Endothelial cell of umbilical vein (primary cell): ENCODE measurements at regions not wholly inside any gene's neighbourhood (a gene's known extent, or its start where the extent isn't known, plus 50 kb on each side); places are given as distances from the start of the nearest gene placed in this dataset.

Experiments
- BruUV-seq: library from RNA; stranded (reverse); fragments of 400-500 nt; replicated peaks from 2 replicates; lab custom pipeline; 2021; lab: Mats Ljungman, UMichigan
- CTCF ChIA-PET: fragments of 300-600, 350-600 bp; sonication (Branson Sonifier 250); formaldehyde crosslinking; loops from one replicate; lab custom pipeline; 2021; ENCODE audit warnings: antibody characterized with exemption, inconsistent platforms; lab: Charles Lee
- POLR2A ChIA-PET: fragments of 300-600, 350-600 bp; sonication (Branson Sonifier 250); formaldehyde crosslinking; loops from one replicate; lab custom pipeline; 2021; ENCODE audit warnings: antibody characterized with exemption, inconsistent platforms; lab: Charles Lee
- DNase-seq: peaks from one replicate; pipeline ENCODE4 v3.0.0-alpha.2; 2011; ENCODE audit warnings: low read depth, low spot score
- FAIRE-seq: peaks from 2 replicates; lab custom pipeline; 2011; peaks lifted over from hg19 to GRCh38; lab: Jason Lieb, UNC
- H2AFZ ChIP-seq: 2 replicates; pipeline ENCODE4 v1.6.0; 2012; ENCODE audit warnings: low read depth, low read length, control low read depth, inconsistent platforms
- H3K27ac ChIP-seq: 2 replicates; pipeline ENCODE4 v1.5.1; 2011; ENCODE audit warnings: low read depth, mild to moderate bottlenecking, control low read depth, low read length, moderate library complexity; ENCODE audit not compliant: insufficient read depth
- H3K27me3 ChIP-seq, 2 experiments: 2 replicates each; pipeline versions ENCODE4 v1.6.0 to v1.6.1; 2011; ENCODE audit warnings: low read length in 2 of 2, mixed read lengths in 1 of 2; ENCODE audit not compliant: control insufficient read depth in 2 of 2, insufficient read depth in 2 of 2
- H3K36me3 ChIP-seq, 2 experiments: 2 replicates in 1 of 2; 3 replicates in 1 of 2; pipeline ENCODE4 v1.5.1; 2011; ENCODE audit warnings: low read length in 2 of 2, mild to moderate bottlenecking in 1 of 2, moderate library complexity in 1 of 2; ENCODE audit not compliant: control insufficient read depth in 2 of 2, insufficient read depth in 2 of 2; ENCODE audit errors: extremely low read depth in 1 of 2
- H3K4me1 ChIP-seq: 3 replicates; pipeline ENCODE4 v1.5.1; 2011; ENCODE audit warnings: mild to moderate bottlenecking, low read length; ENCODE audit not compliant: control insufficient read depth, insufficient read depth; ENCODE audit errors: extremely low read depth
- H3K4me2 ChIP-seq: 2 replicates; pipeline ENCODE4 v1.6.1; 2011; ENCODE audit warnings: low read length, control low read depth, mixed read lengths; ENCODE audit not compliant: insufficient read depth
- H3K4me3 ChIP-seq, 3 experiments: fragments of 200-600 bp in 1 of 3; sonication (generic), shearing (Covaris generic) in 1 of 3; replicated peaks in 1 of 3; 2 replicates each; pipeline ENCODE4 v1.5.1; 2011 to 2016; ENCODE audit warnings: control low read depth in 3 of 3, low read length in 3 of 3, mild to moderate bottlenecking in 2 of 3, inconsistent platforms in 1 of 3, low read depth in 1 of 3, moderate library complexity in 1 of 3; ENCODE audit not compliant: insufficient read depth in 1 of 3
- H3K79me2 ChIP-seq: 2 replicates; pipeline ENCODE4 v1.6.0; 2012; ENCODE audit warnings: low read length, inconsistent platforms; ENCODE audit not compliant: control insufficient read depth, insufficient read depth
- H3K9ac ChIP-seq: replicated peaks from 2 replicates; pipeline ENCODE3; 2011; ENCODE audit warnings: low read length, control low read depth; ENCODE audit not compliant: insufficient read depth; ENCODE audit errors: extremely low read depth
- H3K9me1 ChIP-seq: replicated peaks from 3 replicates; pipeline ENCODE4 v1.6.0; 2011; ENCODE audit warnings: mild to moderate bottlenecking, low read length; ENCODE audit not compliant: control insufficient read depth, insufficient read depth; ENCODE audit errors: extremely low read depth
- H3K9me3 ChIP-seq: replicated peaks from 2 replicates; pipeline ENCODE4 v1.5.1; 2012; ENCODE audit warnings: low read length, inconsistent platforms; ENCODE audit not compliant: control insufficient read depth, insufficient read depth
- H4K20me1 ChIP-seq: replicated peaks from 2 replicates; pipeline ENCODE3; 2011; ENCODE audit warnings: mild to moderate bottlenecking, low read length; ENCODE audit not compliant: control insufficient read depth, insufficient read depth; ENCODE audit errors: extremely low read depth
- EZH2 ChIP-seq: IDR thresholded peaks from 2 replicates; pipeline ENCODE4 v1.6.1; 2012; ENCODE audit warnings: borderline replicate concordance, low read depth, mild to moderate bottlenecking, moderate library complexity, low read length, inconsistent platforms; ENCODE audit not compliant: severe bottlenecking
- FOS ChIP-seq: IDR thresholded peaks from 2 replicates; pipeline ENCODE4 v1.6.1; 2011; ENCODE audit warnings: mild to moderate bottlenecking, low read length, moderate library complexity, borderline replicate concordance; ENCODE audit not compliant: insufficient read depth
- GATA2 ChIP-seq: IDR thresholded peaks from 2 replicates; pipeline ENCODE4 v1.7.0; 2011; ENCODE audit warnings: low read depth, mild to moderate bottlenecking, moderate library complexity, mixed read lengths, low read length; ENCODE audit not compliant: insufficient read length, insufficient read depth
- JUN ChIP-seq: IDR thresholded peaks from 2 replicates; pipeline ENCODE4 v1.6.1; 2011; ENCODE audit warnings: borderline replicate concordance, low read depth; ENCODE audit not compliant: insufficient read length, insufficient read depth
- MYC ChIP-seq: IDR thresholded peaks from one replicate; pipeline ENCODE4 v1.6.1; 2011; ENCODE audit warnings: mild to moderate bottlenecking, low read depth, low read length
- POLR2A ChIP-seq: IDR thresholded peaks from 2 replicates; pipeline ENCODE4 v1.6.1; 2012; ENCODE audit warnings: low read depth, mild to moderate bottlenecking, control low read depth, low read length
- POLR2AphosphoS5 ChIP-seq: IDR thresholded peaks from 2 replicates; pipeline ENCODE4 v1.6.1; 2012; ENCODE audit warnings: low read depth, mild to moderate bottlenecking, control low read depth, low read length, moderate library complexity; ENCODE audit not compliant: insufficient read depth
- dilution Hi-C: fragments of 300-500 bp; cut with MboI; formaldehyde crosslinking; loops from one replicate; pipeline ENCODE4 v1.15.0; 2019; ENCODE audit warnings: low sequenced_read_pairs; ENCODE audit not compliant: extremely low pct_ligation_motif_present
- intact Hi-C: fragments of 100-400 bp; cut with micrococcal nuclease; formaldehyde crosslinking; loops from one replicate; pipeline ENCODE4 v1.10.0; 2022
- TF ChIP-seq, protein P1 (sequence below): IDR thresholded peaks from 2 replicates; pipeline ENCODE4 v1.6.1; 2011; ENCODE audit not compliant: insufficient read depth, insufficient read length
- TF ChIP-seq, protein P2 (sequence below), 2 donors: IDR thresholded peaks; 1 replicate in 1 of 2; 2 replicates in 1 of 2; pipeline ENCODE4 v1.5.1; 2011; ENCODE audit warnings: low read length in 2 of 2, mild to moderate bottlenecking in 2 of 2, moderate library complexity in 2 of 2, control low read depth in 1 of 2, inconsistent platforms in 1 of 2, low read depth in 1 of 2; ENCODE audit not compliant: insufficient read depth in 1 of 2; ENCODE audit errors: extremely low read depth in 1 of 2

DNA sequence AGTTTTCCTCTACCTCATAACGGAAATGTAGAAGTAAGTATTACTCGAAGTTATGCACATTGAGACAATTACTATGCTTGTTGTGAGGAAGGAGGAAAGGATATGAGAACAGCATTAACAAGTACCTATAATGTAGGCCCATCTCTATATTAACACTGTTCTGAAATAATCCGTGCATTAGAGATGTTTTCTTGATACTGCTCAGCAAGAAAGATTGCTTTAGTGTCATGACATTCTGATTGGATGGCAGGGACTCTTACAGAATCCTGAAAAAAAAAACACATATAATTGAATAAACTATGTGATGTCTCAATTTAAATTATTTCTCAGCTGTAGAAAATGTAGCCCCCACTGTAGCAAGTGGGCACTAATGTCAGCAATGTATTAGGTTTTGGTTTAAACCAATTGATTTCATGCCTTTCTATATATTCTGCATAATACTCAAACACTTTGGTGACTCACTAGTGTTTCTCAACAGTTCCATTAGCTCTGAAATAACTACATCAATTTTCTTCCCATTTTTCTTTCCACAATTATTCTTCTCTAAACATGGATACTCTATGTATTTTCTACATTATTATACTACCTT, 598.3 kb upstream of the BCHE start:
- dilution Hi-C loops (no loop called here), intact Hi-C loops (no loop called here)
- no TSS peak for BruUV-seq
- TF ChIP-seq MYC, result no peak
- no peak for TF ChIP-seq JUN
- TF ChIP-seq, protein P1, sequence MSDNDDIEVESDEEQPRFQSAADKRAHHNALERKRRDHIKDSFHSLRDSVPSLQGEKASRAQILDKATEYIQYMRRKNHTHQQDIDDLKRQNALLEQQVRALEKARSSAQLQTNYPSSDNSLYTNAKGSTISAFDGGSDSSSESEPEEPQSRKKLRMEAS, result no peak
- TF ChIP-seq POLR2A, result no peak
- no peak for TF ChIP-seq FOS
- TF ChIP-seq EZH2, result no peak
- TF ChIP-seq, protein P2, sequence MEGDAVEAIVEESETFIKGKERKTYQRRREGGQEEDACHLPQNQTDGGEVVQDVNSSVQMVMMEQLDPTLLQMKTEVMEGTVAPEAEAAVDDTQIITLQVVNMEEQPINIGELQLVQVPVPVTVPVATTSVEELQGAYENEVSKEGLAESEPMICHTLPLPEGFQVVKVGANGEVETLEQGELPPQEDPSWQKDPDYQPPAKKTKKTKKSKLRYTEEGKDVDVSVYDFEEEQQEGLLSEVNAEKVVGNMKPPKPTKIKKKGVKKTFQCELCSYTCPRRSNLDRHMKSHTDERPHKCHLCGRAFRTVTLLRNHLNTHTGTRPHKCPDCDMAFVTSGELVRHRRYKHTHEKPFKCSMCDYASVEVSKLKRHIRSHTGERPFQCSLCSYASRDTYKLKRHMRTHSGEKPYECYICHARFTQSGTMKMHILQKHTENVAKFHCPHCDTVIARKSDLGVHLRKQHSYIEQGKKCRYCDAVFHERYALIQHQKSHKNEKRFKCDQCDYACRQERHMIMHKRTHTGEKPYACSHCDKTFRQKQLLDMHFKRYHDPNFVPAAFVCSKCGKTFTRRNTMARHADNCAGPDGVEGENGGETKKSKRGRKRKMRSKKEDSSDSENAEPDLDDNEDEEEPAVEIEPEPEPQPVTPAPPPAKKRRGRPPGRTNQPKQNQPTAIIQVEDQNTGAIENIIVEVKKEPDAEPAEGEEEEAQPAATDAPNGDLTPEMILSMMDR (IDR thresholded peaks at IDR 0.05; ENCODE audit: extremely low read depth in 1 of 2, insufficient read depth in 1 of 2, low read depth in 1 of 2, low read length in 2 of 2), result no peak
- TF ChIP-seq GATA2, result no peak
- no peak for TF ChIP-seq POLR2AphosphoS5
- DNase-seq (no peak), FAIRE-seq (no peak)
- no peaks in the 10 kb centered on the region for H4K20me1 ChIP-seq
- no peaks in the 10 kb centered on the region for H3K27me3 ChIP-seq
- no peak overlapping the region for H3K4me2 ChIP-seq
- no peaks in the 10 kb centered on the region for H3K79me2 ChIP-seq
- no peak overlapping the region for H3K9ac ChIP-seq
- no peaks in the 10 kb centered on the region for H3K4me1 ChIP-seq
- H3K4me3 ChIP-seq, result no peak overlapping the region
- H3K27ac ChIP-seq, result no peak overlapping the region
- peaks cover 2% of the 10 kb centered on the region for H3K9me3 ChIP-seq
- H3K9me1 ChIP-seq, result no peaks in the 10 kb centered on the region
- H3K36me3 ChIP-seq, result no peaks in the 10 kb centered on the region
- CTCF ChIA-PET, result no interaction called here
- POLR2A ChIA-PET, result no interaction called here
- no peak overlapping the region for H2AFZ ChIP-seq
